Mammary epithelial cell (primary cell): ENCODE measurements at regions not wholly inside any gene's neighbourhood (a gene's known extent, or its start where the extent isn't known, plus 50 kb on each side); places are given as distances from the start of the nearest gene placed in this dataset.

Experiments used
- CTCF ChIP-seq, 2 donors: IDR thresholded peaks in 1 of 2; conservative IDR thresholded peaks in 1 of 2; 2 replicates each; pipeline ENCODE4 v1.5.1; 2011 to 2012; ENCODE audit warnings: inconsistent platforms in 2 of 2, low read length in 2 of 2, mild to moderate bottlenecking in 2 of 2, control low read depth in 1 of 2, low read depth in 1 of 2; ENCODE audit not compliant: insufficient read depth in 1 of 2; ENCODE audit errors: extremely low read depth in 1 of 2
- EZH2 ChIP-seq: IDR thresholded peaks from 2 replicates; pipeline ENCODE4 v1.6.1; 2012; ENCODE audit warnings: low read length, inconsistent platforms, borderline replicate concordance

- TF ChIP-seq CTCF (conservative IDR thresholded peaks at IDR 0.05 in 1 of 2, IDR thresholded peaks at IDR 0.05 in 1 of 2; ENCODE audit: extremely low read depth in 1 of 2, insufficient read depth in 1 of 2, low read depth in 1 of 2, low read length in 2 of 2) (no peak), EZH2 (no peak)
Observed at GRCh38 chr4:1532549-1533395, 126.5 kb upstream of the NKX1-1 start.
